KMS-11 (cell line): ENCODE measurements at regions not wholly inside any gene's neighbourhood (a gene's known extent, or its start where the extent isn't known, plus 50 kb on each side); places are given as distances from the start of the nearest gene placed in this dataset.

Source experiments
- H2AFZ ChIP-seq: fragments of 200-600 bp; sonication (generic); 2 replicates; pipeline ENCODE4 v1.6.1; 2016; ENCODE audit warnings: antibody characterized with exemption, mixed run types, low read depth
- H3K27ac ChIP-seq: fragments of 200-600 bp; sonication (generic); 2 replicates; pipeline ENCODE4 v1.6.1; 2016; ENCODE audit warnings: mild to moderate bottlenecking, mixed run types
- H3K27me3 ChIP-seq: fragments of 200-600 bp; sonication (generic); 2 replicates; pipeline ENCODE4 v1.6.1; 2017; ENCODE audit warnings: mild to moderate bottlenecking, low read depth, mixed run types, moderate library complexity; ENCODE audit not compliant: insufficient read depth
- H3K36me3 ChIP-seq: fragments of 200-600 bp; sonication (generic); 2 replicates; pipeline ENCODE4 v1.6.1; 2017; ENCODE audit warnings: mild to moderate bottlenecking, mixed run types; ENCODE audit not compliant: insufficient read depth
- H3K4me1 ChIP-seq: fragments of 200-600 bp; sonication (generic); 2 replicates; pipeline ENCODE4 v1.6.1; 2016; ENCODE audit warnings: mild to moderate bottlenecking, low read depth, mixed run types; ENCODE audit not compliant: poor library complexity, severe bottlenecking
- H3K4me2 ChIP-seq: fragments of 200-600 bp; sonication (generic); 2 replicates; pipeline ENCODE4 v1.7.0; 2016; ENCODE audit warnings: mild to moderate bottlenecking, mixed run types
- H3K4me3 ChIP-seq: fragments of 200-600 bp; sonication (generic); IDR thresholded peaks from 2 replicates; pipeline ENCODE4 v1.6.1; 2017; ENCODE audit warnings: low read depth, low read length, mixed read lengths; ENCODE audit not compliant: insufficient read depth
- H3K79me2 ChIP-seq: fragments of 200-600 bp; sonication (generic); 2 replicates; pipeline ENCODE4 v1.6.1; 2016; ENCODE audit warnings: low read depth, mixed run types; ENCODE audit not compliant: insufficient read depth
- H3K9ac ChIP-seq: fragments of 200-600 bp; sonication (generic); 2 replicates; pipeline ENCODE4 v1.6.1; 2016; ENCODE audit warnings: mild to moderate bottlenecking, mixed run types
- H4K20me1 ChIP-seq: fragments of 200-600 bp; sonication (generic); 2 replicates; pipeline ENCODE4 v1.6.1; 2016; ENCODE audit warnings: mild to moderate bottlenecking, mixed run types; ENCODE audit not compliant: insufficient read depth
- TF ChIP-seq, protein P1 (sequence below): fragments of 200-600 bp; sonication (generic); conservative IDR thresholded peaks from 2 replicates; pipeline ENCODE4 v1.6.1; 2017; ENCODE audit warnings: low read depth, mild to moderate bottlenecking, antibody characterized with exemption, low read length, moderate library complexity, mixed read lengths

GRCh38 chr4:176001151-176002006, 64.3 kb upstream of the WDR17 start:
- Histone ChIP-seq H3K79me2 (no peaks in the 10 kb centered on the region), H3K27ac (no peak overlapping the region), H3K4me3 (no peak overlapping the region), H3K4me2 (peak overlapping the region; percentile 71), H3K4me1 (no peaks in the 10 kb centered on the region), H3K36me3 (no peaks in the 10 kb centered on the region), H3K27me3 (no peaks in the 10 kb centered on the region), H2AFZ (peak overlapping the region; percentile 81), H3K9ac (0 out of 2 replicates have a peak overlapping the region, but pooled peaks have one; percentile 1), H4K20me1 (no peaks in the 10 kb centered on the region)
- TF ChIP-seq, protein P1, sequence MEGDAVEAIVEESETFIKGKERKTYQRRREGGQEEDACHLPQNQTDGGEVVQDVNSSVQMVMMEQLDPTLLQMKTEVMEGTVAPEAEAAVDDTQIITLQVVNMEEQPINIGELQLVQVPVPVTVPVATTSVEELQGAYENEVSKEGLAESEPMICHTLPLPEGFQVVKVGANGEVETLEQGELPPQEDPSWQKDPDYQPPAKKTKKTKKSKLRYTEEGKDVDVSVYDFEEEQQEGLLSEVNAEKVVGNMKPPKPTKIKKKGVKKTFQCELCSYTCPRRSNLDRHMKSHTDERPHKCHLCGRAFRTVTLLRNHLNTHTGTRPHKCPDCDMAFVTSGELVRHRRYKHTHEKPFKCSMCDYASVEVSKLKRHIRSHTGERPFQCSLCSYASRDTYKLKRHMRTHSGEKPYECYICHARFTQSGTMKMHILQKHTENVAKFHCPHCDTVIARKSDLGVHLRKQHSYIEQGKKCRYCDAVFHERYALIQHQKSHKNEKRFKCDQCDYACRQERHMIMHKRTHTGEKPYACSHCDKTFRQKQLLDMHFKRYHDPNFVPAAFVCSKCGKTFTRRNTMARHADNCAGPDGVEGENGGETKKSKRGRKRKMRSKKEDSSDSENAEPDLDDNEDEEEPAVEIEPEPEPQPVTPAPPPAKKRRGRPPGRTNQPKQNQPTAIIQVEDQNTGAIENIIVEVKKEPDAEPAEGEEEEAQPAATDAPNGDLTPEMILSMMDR = no peak

DNA sequence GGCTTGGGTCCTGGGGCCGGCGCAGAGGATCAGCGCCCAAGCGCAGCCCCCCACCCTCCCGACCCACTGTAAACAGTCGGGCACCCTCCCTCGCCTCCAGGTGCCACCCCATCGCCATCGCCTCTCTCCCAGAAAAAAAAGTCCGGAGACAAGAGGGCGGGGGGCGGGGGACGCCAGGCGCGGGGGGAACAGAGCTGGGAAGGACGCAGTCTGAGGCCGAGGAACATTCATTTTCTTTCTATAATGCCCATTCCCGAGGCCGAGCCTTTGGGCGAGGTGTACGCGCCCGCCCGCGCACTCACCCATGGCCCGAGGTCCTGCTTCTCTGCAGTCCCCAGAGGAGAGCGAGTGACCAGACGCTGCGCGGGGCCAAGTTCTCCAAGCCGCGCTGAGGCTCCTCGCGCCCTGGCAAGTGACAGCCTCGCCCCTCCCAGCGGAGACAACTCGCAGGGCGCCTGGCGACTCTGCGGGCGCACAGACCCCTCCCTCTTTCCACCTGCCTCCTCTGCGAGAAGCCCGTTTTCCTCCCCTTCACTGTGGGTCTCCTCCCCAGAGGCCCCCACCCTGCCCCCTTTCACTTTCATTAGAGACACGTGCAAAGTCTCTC, 63.5 kb upstream of the WDR17 start:
- H3K27ac ChIP-seq = no peak overlapping the region
- H2AFZ ChIP-seq = peak overlapping the region; percentile 81
- no peaks in the 10 kb centered on the region for H3K79me2 ChIP-seq
- 0 out of 2 replicates have a peak overlapping the region, but pooled peaks have one; percentile 1 for H3K9ac ChIP-seq
- H3K27me3 ChIP-seq = no peaks in the 10 kb centered on the region
- H3K4me1 ChIP-seq = no peaks in the 10 kb centered on the region
- H3K4me2 ChIP-seq = peak overlapping the region; percentile 71
- H3K36me3 ChIP-seq = no peaks in the 10 kb centered on the region
- no peaks in the 10 kb centered on the region for H4K20me1 ChIP-seq
- TF ChIP-seq, protein P1 = no peak
- no peak overlapping the region for H3K4me3 ChIP-seq

DNA sequence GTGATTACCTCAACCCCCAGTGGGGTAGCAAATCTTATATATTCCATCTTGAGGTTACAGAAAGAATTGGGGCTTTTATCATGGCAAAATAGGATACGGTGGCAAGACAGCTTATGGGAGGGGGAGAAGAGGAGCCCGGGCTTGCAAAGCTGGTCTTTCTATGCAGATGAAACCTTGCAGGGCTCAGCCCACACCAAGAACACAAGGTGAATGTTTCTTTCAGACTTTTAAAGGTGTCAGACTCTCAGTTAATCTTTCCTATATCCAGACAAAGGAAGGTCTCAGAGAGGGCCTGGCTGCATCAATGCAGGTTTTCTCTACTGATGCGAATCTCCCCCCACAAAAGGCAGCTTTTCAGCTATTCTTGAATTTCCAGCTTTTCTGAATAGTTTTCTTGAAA, 59.9 kb upstream of the WDR17 start:
- no peak overlapping the region for H3K9ac ChIP-seq
- no peak overlapping the region for H3K27ac ChIP-seq
- no peaks in the 10 kb centered on the region for H3K79me2 ChIP-seq
- H3K4me1 ChIP-seq = no peaks in the 10 kb centered on the region
- no peak overlapping the region for H2AFZ ChIP-seq
- no peak overlapping the region for H3K4me3 ChIP-seq
- TF ChIP-seq, protein P1 = no peak
- H3K4me2 ChIP-seq = no peak overlapping the region
- H3K36me3 ChIP-seq = no peaks in the 10 kb centered on the region
- H3K27me3 ChIP-seq = no peaks in the 10 kb centered on the region
- no peaks in the 10 kb centered on the region for H4K20me1 ChIP-seq

- H4K20me1 ChIP-seq = no peaks in the 10 kb centered on the region
- no peaks in the 10 kb centered on the region for H3K27me3 ChIP-seq
- H3K4me1 ChIP-seq = no peaks in the 10 kb centered on the region
- H3K36me3 ChIP-seq = no peaks in the 10 kb centered on the region
- H3K4me2 ChIP-seq = no peak overlapping the region
- no peak overlapping the region for H3K27ac ChIP-seq
- no peak overlapping the region for H3K4me3 ChIP-seq
- no peaks in the 10 kb centered on the region for H3K79me2 ChIP-seq
- TF ChIP-seq, protein P1 = no peak
- H2AFZ ChIP-seq = no peak overlapping the region
- H3K9ac ChIP-seq = no peak overlapping the region
Observed at GRCh38 chr4:176009254-176009653, 56.4 kb upstream of the WDR17 start.
